CD14-positive monocyte (primary cell): ENCODE measurements at regions not wholly inside any gene's neighbourhood (a gene's known extent, or its start where the extent isn't known, plus 50 kb on each side); places are given as distances from the start of the nearest gene placed in this dataset.

Experiments
- DNase-seq, 3 donors: peaks; one replicate each; pipeline ENCODE4 v3.0.0-alpha.2; 2011 to 2022
- H2AFZ ChIP-seq: 2 replicates; pipeline ENCODE4 v1.6.0; 2012; ENCODE audit warnings: mild to moderate bottlenecking, low read depth, low read length, inconsistent platforms; ENCODE audit not compliant: insufficient read depth, poor library complexity, severe bottlenecking
- H3K27ac ChIP-seq, 2 donors: 1 replicate in 1 of 2; 2 replicates in 1 of 2; pipeline ENCODE4 v1.5.1; 2012 to 2013; ENCODE audit warnings: low read length in 2 of 2, control low read depth in 1 of 2, inconsistent platforms in 1 of 2, low read depth in 1 of 2, mild to moderate bottlenecking in 1 of 2
- H3K27me3 ChIP-seq, 2 donors: one replicate each; pipeline versions ENCODE4 v1.6.0 to v1.6.1; 2011 to 2013; ENCODE audit warnings: low read length in 2 of 2; ENCODE audit not compliant: control insufficient read depth in 2 of 2, insufficient read depth in 2 of 2
- H3K36me3 ChIP-seq, 2 donors: replicated peaks in 1 of 2; 1 replicate in 1 of 2; 2 replicates in 1 of 2; pipeline versions ENCODE4 v1.5.1 to v1.6.1; 2012 to 2013; ENCODE audit warnings: low read length in 2 of 2, control low read depth in 1 of 2, inconsistent platforms in 1 of 2, mild to moderate bottlenecking in 1 of 2; ENCODE audit not compliant: insufficient read depth in 2 of 2, control insufficient read depth in 1 of 2
- H3K4me1 ChIP-seq, 2 donors: 1 replicate in 1 of 2; 2 replicates in 1 of 2; pipeline versions ENCODE4 v1.5.1 to v1.6.1; 2012 to 2013; ENCODE audit warnings: low read length in 2 of 2, control low read depth in 1 of 2, inconsistent platforms in 1 of 2, mild to moderate bottlenecking in 1 of 2, moderate library complexity in 1 of 2; ENCODE audit not compliant: insufficient read depth in 2 of 2, control insufficient read depth in 1 of 2
- H3K4me2 ChIP-seq: replicated peaks from 2 replicates; pipeline ENCODE3; 2012; ENCODE audit warnings: low read length, moderate library complexity, mild to moderate bottlenecking; ENCODE audit not compliant: poor library complexity, severe bottlenecking; ENCODE audit errors: extremely low read depth
- H3K4me3 ChIP-seq, 3 experiments: fragments of 200-600 bp in 1 of 3; sonication (generic) in 1 of 3; replicated peaks in 1 of 3; 1 replicate in 2 of 3; 2 replicates in 1 of 3; pipeline ENCODE4 v1.5.1; 2011 to 2013; ENCODE audit warnings: low read length in 3 of 3, mild to moderate bottlenecking in 3 of 3, control low read depth in 2 of 3, low read depth in 2 of 3, inconsistent platforms in 1 of 3, moderate library complexity in 1 of 3
- H3K79me2 ChIP-seq: 2 replicates; pipeline ENCODE4 v1.6.0; 2012; ENCODE audit warnings: mild to moderate bottlenecking, control low read depth, inconsistent platforms, low read length, moderate library complexity; ENCODE audit not compliant: insufficient read depth
- H3K9ac ChIP-seq: 2 replicates; pipeline ENCODE4 v1.6.0; 2017; ENCODE audit warnings: low read length, mild to moderate bottlenecking; ENCODE audit not compliant: insufficient read depth, poor library complexity, severe bottlenecking
- H3K9me3 ChIP-seq, 2 donors: replicated peaks in 1 of 2; 1 replicate in 1 of 2; 2 replicates in 1 of 2; pipeline versions ENCODE4 v1.5.1 to v1.6.1; 2012 to 2013; ENCODE audit warnings: low read length in 2 of 2, control low read depth in 1 of 2; ENCODE audit not compliant: control insufficient read depth in 1 of 2, insufficient read depth in 1 of 2
- H4K20me1 ChIP-seq: 2 replicates; pipeline ENCODE4 v1.6.0; 2012; ENCODE audit warnings: mild to moderate bottlenecking, low read length, control low read depth, moderate library complexity; ENCODE audit not compliant: insufficient read depth
- H3K27ac Mint-ChIP-seq, 7 donors: one replicate each; pipeline ENCODE4 v1.8.0; 2020; ENCODE audit warnings: mild to moderate bottlenecking in 7 of 7, mixed read lengths in 7 of 7, moderate library complexity in 6 of 7, inconsistent platforms in 2 of 7
- H3K27me3 Mint-ChIP-seq, 3 donors: one replicate each; pipeline ENCODE4 v1.8.0; 2021 to 2022; ENCODE audit warnings: low read depth in 3 of 3, mild to moderate bottlenecking in 3 of 3, mixed read lengths in 3 of 3, moderate library complexity in 3 of 3, inconsistent platforms in 1 of 3
- H3K36me3 Mint-ChIP-seq, 2 donors: one replicate each; pipeline ENCODE4 v1.8.0; 2020; ENCODE audit warnings: mixed read lengths in 2 of 2, inconsistent platforms in 1 of 2, mild to moderate bottlenecking in 1 of 2
- H3K4me1 Mint-ChIP-seq: one replicate; pipeline ENCODE4 v1.8.0; 2020; ENCODE audit warnings: mild to moderate bottlenecking, mixed read lengths
- H3K4me3 Mint-ChIP-seq, 2 donors: one replicate each; pipeline ENCODE4 v1.8.0; 2020; ENCODE audit warnings: mild to moderate bottlenecking in 2 of 2, mixed read lengths in 2 of 2, moderate library complexity in 1 of 2
- H3K9me3 Mint-ChIP-seq, 7 donors: one replicate each; pipeline ENCODE4 v1.8.0; 2020 to 2022; ENCODE audit warnings: mixed read lengths in 7 of 7, mild to moderate bottlenecking in 6 of 7, moderate library complexity in 6 of 7, inconsistent platforms in 2 of 7
- CTCF ChIP-seq: fragments of 200-600 bp; IDR thresholded peaks from one replicate; pipeline ENCODE4 v1.8.0; 2022; ENCODE audit warnings: antibody characterized with exemption, mild to moderate bottlenecking
- WGBS: methylation state at CpG from one replicate; pipeline ENCODE4 v1.1.5; 2013; ENCODE audit warnings: missing lambda C conversion rate; ENCODE audit not compliant: insufficient coverage; 5-methylcytosine and 5-hydroxymethylcytosine counted together
- intact Hi-C, 2 donors: fragments of 100-400 bp; cut with micrococcal nuclease; formaldehyde crosslinking; loops; one replicate each; pipeline versions ENCODE4 v1.15.0 to v1.15.1; 2023

- Histone ChIP-seq H3K4me2 (no peak overlapping the region), H3K79me2 (no peaks in the 10 kb centered on the region), H4K20me1 (no peaks in the 10 kb centered on the region), H3K27ac (no peak overlapping the region), H3K4me3 (no peak overlapping the region), H2AFZ (no peak overlapping the region), H3K9me3 (peaks cover 0 to 2% of the 10 kb centered on the region in 2 donors), H3K9ac (no peak overlapping the region), H3K36me3 (no peaks in the 10 kb centered on the region), H3K4me1 (no peaks in the 10 kb centered on the region), H3K27me3 (no peaks in the 10 kb centered on the region)
- DNase-seq, result no peak
- no peaks in the 10 kb centered on the region for H3K4me1 Mint-ChIP-seq
- no peak overlapping the region for H3K27ac Mint-ChIP-seq
- no peaks in the 10 kb centered on the region for H3K27me3 Mint-ChIP-seq
- WGBS, result 0% methylated on average over 2 of the region's 2 CpGs
- H3K36me3 Mint-ChIP-seq, result no peaks in the 10 kb centered on the region
- H3K9me3 Mint-ChIP-seq, result peaks cover 0 to 8% (median 3%) of the 10 kb centered on the region in 7 donors
- no peak for TF ChIP-seq CTCF
- H3K4me3 Mint-ChIP-seq, result no peak overlapping the region
- intact Hi-C loops, result no loop called here
Observed at GRCh38 chr2:52181080-52181479, 1149.1 kb upstream of the NRXN1 start.

- H3K4me1 ChIP-seq, result no peaks in the 10 kb centered on the region
- intact Hi-C loops, result no loop called here
- no peak overlapping the region for H3K9ac ChIP-seq
- H3K27ac Mint-ChIP-seq, result no peak overlapping the region
- no peak for DNase-seq
- H3K36me3 ChIP-seq, result no peaks in the 10 kb centered on the region
- no peaks in the 10 kb centered on the region for H3K4me1 Mint-ChIP-seq
- H3K36me3 Mint-ChIP-seq, result no peaks in the 10 kb centered on the region
- H3K4me3 Mint-ChIP-seq, result no peak overlapping the region
- 100% methylated on average over 1 of the region's 1 CpG for WGBS
- H3K9me3 Mint-ChIP-seq, result peaks cover 0 to 6% (median 3%) of the 10 kb centered on the region in 7 donors
- no peaks in the 10 kb centered on the region for H3K9me3 ChIP-seq
- H4K20me1 ChIP-seq, result no peaks in the 10 kb centered on the region
- H3K4me2 ChIP-seq, result no peak overlapping the region
- H2AFZ ChIP-seq, result no peak overlapping the region
- H3K4me3 ChIP-seq, result no peak overlapping the region
- no peaks in the 10 kb centered on the region for H3K79me2 ChIP-seq
- no peaks in the 10 kb centered on the region for H3K27me3 Mint-ChIP-seq
- no peaks in the 10 kb centered on the region for H3K27me3 ChIP-seq
- no peak for TF ChIP-seq CTCF
- H3K27ac ChIP-seq, result no peak overlapping the region
Observed at GRCh38 chr2:52178845-52179244, 1146.9 kb upstream of the NRXN1 start.
